ENCODE measurements at regions not wholly inside any gene's neighbourhood (a gene's known extent, or its start where the extent isn't known, plus 50 kb on each side); places are given as distances from the start of the nearest gene placed in this dataset.

- Mint-ChIP-seq H3K4me3 (no peak overlapping the region), H3K27me3 (ENCODE audit: low read depth) (peaks cover 17% of the 10 kb centered on the region), H3K4me1 (ENCODE audit: low read depth) (no peaks in the 10 kb centered on the region), H3K27ac (no peak overlapping the region), H3K36me3 (ENCODE audit: low read depth) (no peaks in the 10 kb centered on the region), H3K9me3 (no peaks in the 10 kb centered on the region)
- no peak for DNase-seq (ENCODE audit: low spot score)
Measured at GRCh38 chr2:177015356-177015923, 197.2 kb upstream of the HNRNPA3 start.

DNA sequence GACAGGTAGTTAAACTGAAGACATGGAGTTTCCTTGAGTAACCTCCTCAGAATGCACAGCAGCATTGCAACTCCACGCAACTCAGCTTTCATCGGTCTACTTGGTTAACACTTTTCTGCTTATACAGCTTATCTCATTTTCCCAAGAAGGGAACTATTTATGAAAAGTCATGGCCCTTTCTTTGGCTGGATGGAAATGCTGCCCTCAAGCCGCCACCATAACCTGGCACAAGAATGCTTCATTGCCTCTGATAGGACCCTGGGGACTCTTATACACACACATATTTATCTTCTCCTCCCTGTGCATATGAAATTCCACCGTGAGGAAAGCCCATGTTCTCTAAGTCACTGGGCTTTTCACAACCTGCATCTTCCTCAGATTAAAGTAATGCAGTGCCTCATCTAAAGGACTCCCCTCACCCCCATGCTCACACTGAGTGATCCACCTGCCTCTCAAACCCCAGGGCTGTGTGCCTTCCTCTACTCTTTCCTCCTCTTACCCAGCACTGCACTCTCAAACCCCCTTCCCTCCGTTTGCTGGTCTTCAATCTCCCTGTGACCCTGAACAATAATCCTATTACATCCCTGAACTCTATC lies 192.0 kb upstream of the HNRNPA3 start:
- Mint-ChIP-seq H3K4me3 (no peak overlapping the region), H3K27ac (no peak overlapping the region), H3K27me3 (ENCODE audit: low read depth) (peaks cover 14% of the 10 kb centered on the region), H3K4me1 (ENCODE audit: low read depth) (no peaks in the 10 kb centered on the region), H3K36me3 (ENCODE audit: low read depth) (no peaks in the 10 kb centered on the region), H3K9me3 (no peaks in the 10 kb centered on the region)
- DNase-seq (ENCODE audit: low spot score), result no peak

DNA sequence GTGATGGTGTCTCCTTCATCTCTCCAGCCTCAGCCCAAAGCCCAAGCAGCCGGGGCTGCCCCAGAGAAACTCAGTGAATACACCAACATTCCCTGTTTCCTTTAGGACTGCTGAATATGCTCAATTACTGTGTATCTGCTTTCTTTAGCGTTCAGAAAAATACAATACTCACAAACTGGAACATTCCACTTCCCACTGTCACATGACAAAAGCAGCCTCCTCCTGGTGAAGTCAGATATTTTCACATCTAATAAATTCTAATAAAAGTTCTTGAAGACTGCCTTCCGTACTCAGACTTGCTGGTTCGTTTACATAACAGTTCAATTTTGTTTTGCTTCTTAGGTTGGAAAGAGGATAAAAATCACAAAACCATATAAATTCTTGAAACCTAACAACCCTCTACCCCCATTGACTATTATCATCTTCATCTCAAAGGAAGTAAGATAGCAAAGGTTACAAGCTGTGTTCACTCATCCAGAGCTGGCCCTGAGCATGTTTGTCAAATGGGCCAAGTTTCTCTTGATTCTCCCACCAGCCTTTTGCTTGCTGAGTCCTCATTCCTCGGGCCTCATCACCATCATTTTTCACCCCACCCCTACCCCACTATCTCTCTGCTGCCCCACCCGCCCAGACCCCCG lies 190.8 kb upstream of the HNRNPA3 start:
- peaks cover 12% of the 10 kb centered on the region for H3K27me3 Mint-ChIP-seq (ENCODE audit: low read depth)

GRCh38 chr2:177024765-177025164 lies 187.8 kb upstream of the HNRNPA3 start:
- H3K9me3 Mint-ChIP-seq, result no peaks in the 10 kb centered on the region

More for the DNA sequence above, 190.8 kb upstream of the HNRNPA3 start:
- no peak for DNase-seq (ENCODE audit: low spot score)
- no peaks in the 10 kb centered on the region for H3K9me3 Mint-ChIP-seq
- H3K4me3 Mint-ChIP-seq, result no peak overlapping the region
- no peaks in the 10 kb centered on the region for H3K4me1 Mint-ChIP-seq (ENCODE audit: low read depth)
- H3K36me3 Mint-ChIP-seq (ENCODE audit: low read depth), result no peaks in the 10 kb centered on the region
- no peak overlapping the region for H3K27ac Mint-ChIP-seq

DNA sequence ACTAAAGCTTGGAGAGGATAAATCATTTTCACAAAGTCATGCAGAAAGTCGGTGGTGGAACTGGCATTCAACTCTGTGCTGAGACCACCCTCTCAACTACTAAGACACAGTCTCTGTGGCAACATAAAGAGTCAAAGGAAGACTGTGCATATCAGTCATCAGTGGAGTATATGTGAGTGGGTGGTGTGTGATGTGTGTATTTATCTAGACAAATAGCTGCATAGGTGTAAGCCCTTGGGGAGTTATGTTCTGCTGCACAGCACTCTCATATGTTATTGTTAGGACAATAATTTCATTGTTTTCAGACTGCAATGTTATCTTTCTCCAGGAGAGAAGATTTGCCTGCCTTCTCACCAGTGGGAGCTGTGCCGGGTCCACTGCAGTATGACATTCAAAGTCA lies 186.3 kb upstream of the HNRNPA3 start:
- peaks cover 4% of the 10 kb centered on the region for H3K27me3 Mint-ChIP-seq (ENCODE audit: low read depth)
- no peak for DNase-seq (ENCODE audit: low spot score)
- H3K27ac Mint-ChIP-seq, result no peak overlapping the region
- no peaks in the 10 kb centered on the region for H3K9me3 Mint-ChIP-seq
- no peaks in the 10 kb centered on the region for H3K36me3 Mint-ChIP-seq (ENCODE audit: low read depth)
- no peaks in the 10 kb centered on the region for H3K4me1 Mint-ChIP-seq (ENCODE audit: low read depth)
- H3K4me3 Mint-ChIP-seq, result no peak overlapping the region

More at GRCh38 chr2:177024765-177025164, 187.8 kb upstream of the HNRNPA3 start:
- H3K36me3 Mint-ChIP-seq (ENCODE audit: low read depth), result no peaks in the 10 kb centered on the region
- DNase-seq (ENCODE audit: low spot score), result no peak
- no peak overlapping the region for H3K27ac Mint-ChIP-seq
- peaks cover 8% of the 10 kb centered on the region for H3K27me3 Mint-ChIP-seq (ENCODE audit: low read depth)
- H3K4me3 Mint-ChIP-seq, result no peak overlapping the region
- H3K4me1 Mint-ChIP-seq (ENCODE audit: low read depth), result no peaks in the 10 kb centered on the region

DNA sequence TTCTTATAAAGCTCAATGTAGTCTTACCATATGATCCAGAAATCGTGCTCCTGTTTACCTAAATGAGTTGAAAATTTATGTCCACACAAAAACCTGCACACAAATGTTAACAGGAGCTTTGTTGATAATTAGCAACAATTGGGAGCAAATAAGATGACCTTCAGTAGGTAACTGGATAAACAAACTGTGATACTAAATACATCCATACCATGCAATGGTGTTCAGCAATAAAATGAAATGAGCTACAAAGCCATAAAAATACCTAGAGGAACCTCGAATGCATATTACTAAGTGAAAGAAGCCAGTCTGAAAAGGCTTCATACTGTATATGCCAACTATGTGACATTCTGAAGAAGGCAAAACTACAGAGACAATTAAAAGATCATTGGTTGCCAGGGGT lies 185.6 kb upstream of the HNRNPA3 start:
- H3K4me1 Mint-ChIP-seq (ENCODE audit: low read depth), result no peaks in the 10 kb centered on the region
- H3K27ac Mint-ChIP-seq, result no peak overlapping the region
- H3K36me3 Mint-ChIP-seq (ENCODE audit: low read depth), result no peaks in the 10 kb centered on the region
- H3K9me3 Mint-ChIP-seq, result no peaks in the 10 kb centered on the region
- DNase-seq (ENCODE audit: low spot score), result no peak
- no peak overlapping the region for H3K4me3 Mint-ChIP-seq
- peaks cover 4% of the 10 kb centered on the region for H3K27me3 Mint-ChIP-seq (ENCODE audit: low read depth)

DNA sequence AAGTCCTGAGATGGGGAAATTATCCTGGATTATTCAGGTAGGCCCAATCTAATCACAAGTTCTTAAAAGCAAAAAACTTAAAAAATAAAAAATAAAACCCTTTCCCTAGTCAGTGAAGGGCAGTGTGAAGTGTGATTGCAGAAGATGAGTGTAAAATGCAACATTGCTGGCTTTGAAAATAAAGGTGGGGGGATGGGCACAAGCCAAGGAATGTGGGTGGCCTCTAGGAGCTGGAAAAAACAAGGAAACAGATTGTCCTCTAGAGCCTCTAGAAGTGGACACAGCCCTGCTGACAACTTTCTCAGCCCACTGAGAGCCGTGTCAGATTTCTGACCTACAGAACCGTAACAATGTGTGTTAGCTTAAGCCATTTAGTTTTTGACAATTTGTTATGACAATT lies 184.3 kb upstream of the HNRNPA3 start:
- Mint-ChIP-seq H3K4me3 (no peak overlapping the region), H3K27me3 (ENCODE audit: low read depth) (peaks cover 13% of the 10 kb centered on the region), H3K36me3 (ENCODE audit: low read depth) (no peaks in the 10 kb centered on the region)

GRCh38 chr2:177029075-177029474 lies 183.5 kb upstream of the HNRNPA3 start:
- H3K36me3 Mint-ChIP-seq (ENCODE audit: low read depth), result no peaks in the 10 kb centered on the region
- peaks cover 19% of the 10 kb centered on the region for H3K27me3 Mint-ChIP-seq (ENCODE audit: low read depth)
- H3K9me3 Mint-ChIP-seq, result no peaks in the 10 kb centered on the region
- no peak for DNase-seq (ENCODE audit: low spot score)
- no peaks in the 10 kb centered on the region for H3K4me1 Mint-ChIP-seq (ENCODE audit: low read depth)
- no peak overlapping the region for H3K4me3 Mint-ChIP-seq
- no peak overlapping the region for H3K27ac Mint-ChIP-seq

More for the DNA sequence above, 184.3 kb upstream of the HNRNPA3 start:
- no peak for DNase-seq (ENCODE audit: low spot score)
- no peaks in the 10 kb centered on the region for H3K9me3 Mint-ChIP-seq
- no peak overlapping the region for H3K27ac Mint-ChIP-seq
- no peaks in the 10 kb centered on the region for H3K4me1 Mint-ChIP-seq (ENCODE audit: low read depth)

DNA sequence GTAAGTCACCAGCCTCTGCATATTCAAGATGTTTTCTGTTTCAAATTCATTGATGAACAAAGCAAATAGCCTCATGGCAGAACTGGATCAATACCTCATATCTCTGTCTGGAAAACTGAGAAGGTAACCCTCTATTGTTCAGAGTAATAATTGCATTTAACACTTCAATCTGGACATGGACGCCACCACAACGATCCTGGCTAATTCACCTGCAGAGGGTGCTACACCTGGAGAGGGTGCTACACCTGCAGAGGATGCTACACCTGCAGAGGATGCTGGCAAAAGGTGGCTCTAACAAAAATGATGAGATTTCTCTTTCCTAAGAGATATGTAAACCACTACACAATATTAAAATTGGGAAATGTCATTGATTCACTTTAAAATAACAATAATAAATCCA lies 183.1 kb upstream of the HNRNPA3 start:
- H3K4me3 Mint-ChIP-seq, result no peak overlapping the region
- H3K27ac Mint-ChIP-seq, result no peak overlapping the region
- no peak for DNase-seq (ENCODE audit: low spot score)
- no peaks in the 10 kb centered on the region for H3K36me3 Mint-ChIP-seq (ENCODE audit: low read depth)
- peaks cover 19% of the 10 kb centered on the region for H3K27me3 Mint-ChIP-seq (ENCODE audit: low read depth)
- no peaks in the 10 kb centered on the region for H3K4me1 Mint-ChIP-seq (ENCODE audit: low read depth)
- no peaks in the 10 kb centered on the region for H3K9me3 Mint-ChIP-seq

DNA sequence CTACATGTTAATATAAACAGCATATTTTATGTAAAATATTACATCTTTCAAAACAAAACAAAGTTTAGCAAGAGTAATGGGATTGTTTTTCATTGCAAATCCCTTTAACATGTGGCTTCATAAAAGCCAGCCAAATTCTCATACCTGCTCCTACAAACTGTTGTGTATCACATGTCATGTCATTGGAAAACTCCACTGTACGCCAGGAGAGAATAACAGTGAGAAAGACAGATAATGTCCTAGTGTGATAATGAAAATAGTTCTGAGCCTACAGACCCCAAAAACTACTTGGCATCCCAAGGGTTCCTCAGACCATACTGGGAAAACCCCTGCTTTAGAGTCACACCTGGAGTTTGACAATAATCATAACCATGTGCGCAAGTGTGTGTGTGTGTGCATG lies 182.7 kb upstream of the HNRNPA3 start:
- no peak for DNase-seq (ENCODE audit: low spot score)
- no peaks in the 10 kb centered on the region for H3K9me3 Mint-ChIP-seq
- no peak overlapping the region for H3K4me3 Mint-ChIP-seq
- no peak overlapping the region for H3K27ac Mint-ChIP-seq
- no peaks in the 10 kb centered on the region for H3K36me3 Mint-ChIP-seq (ENCODE audit: low read depth)
- H3K27me3 Mint-ChIP-seq (ENCODE audit: low read depth), result peaks cover 19% of the 10 kb centered on the region
- no peaks in the 10 kb centered on the region for H3K4me1 Mint-ChIP-seq (ENCODE audit: low read depth)

- peaks cover 17% of the 10 kb centered on the region for H3K27me3 Mint-ChIP-seq (ENCODE audit: low read depth)
- no peaks in the 10 kb centered on the region for H3K36me3 Mint-ChIP-seq (ENCODE audit: low read depth)
- H3K4me3 Mint-ChIP-seq, result no peak overlapping the region
- H3K9me3 Mint-ChIP-seq, result no peaks in the 10 kb centered on the region
- no peaks in the 10 kb centered on the region for H3K4me1 Mint-ChIP-seq (ENCODE audit: low read depth)
- no peak overlapping the region for H3K27ac Mint-ChIP-seq
- no peak for DNase-seq (ENCODE audit: low spot score)
Measured at GRCh38 chr2:177030451-177031105, 182.0 kb upstream of the HNRNPA3 start.

GRCh38 chr2:177031438-177032180 lies 181.0 kb upstream of the HNRNPA3 start:
- DNase-seq (ENCODE audit: low spot score), result no peak
- Mint-ChIP-seq H3K4me1 (ENCODE audit: low read depth) (no peaks in the 10 kb centered on the region), H3K27ac (no peak overlapping the region), H3K27me3 (ENCODE audit: low read depth) (peaks cover 17% of the 10 kb centered on the region), H3K4me3 (no peak overlapping the region), H3K36me3 (ENCODE audit: low read depth) (no peaks in the 10 kb centered on the region), H3K9me3 (no peaks in the 10 kb centered on the region)

- DNase-seq (ENCODE audit: low spot score), result no peak
- H3K27ac Mint-ChIP-seq, result no peak overlapping the region
- H3K36me3 Mint-ChIP-seq (ENCODE audit: low read depth), result no peaks in the 10 kb centered on the region
- H3K9me3 Mint-ChIP-seq, result no peaks in the 10 kb centered on the region
- no peak overlapping the region for H3K4me3 Mint-ChIP-seq
- H3K4me1 Mint-ChIP-seq (ENCODE audit: low read depth), result no peaks in the 10 kb centered on the region
- peaks cover 34% of the 10 kb centered on the region for H3K27me3 Mint-ChIP-seq (ENCODE audit: low read depth)
Measured at GRCh38 chr2:177036747-177037146, 175.8 kb upstream of the HNRNPA3 start.

GRCh38 chr2:177037569-177037968 lies 175.0 kb upstream of the HNRNPA3 start:
- no peaks in the 10 kb centered on the region for H3K9me3 Mint-ChIP-seq
- no peak overlapping the region for H3K27ac Mint-ChIP-seq
- H3K36me3 Mint-ChIP-seq (ENCODE audit: low read depth), result no peaks in the 10 kb centered on the region
- no peak for DNase-seq (ENCODE audit: low spot score)
- H3K4me1 Mint-ChIP-seq (ENCODE audit: low read depth), result no peaks in the 10 kb centered on the region
- H3K4me3 Mint-ChIP-seq, result no peak overlapping the region
- peaks cover 32% of the 10 kb centered on the region for H3K27me3 Mint-ChIP-seq (ENCODE audit: low read depth)

All from T-helper 2 cell treated with Interferon-gamma antibody and Interleukin-4, amounts not matched to agents 5 μg/mL and 100 μg/mL, for 36 hours (primary cell).